ENCODE measurements at regions not wholly inside any gene's neighbourhood (a gene's known extent, or its start where the extent isn't known, plus 50 kb on each side); places are given as distances from the start of the nearest gene placed in this dataset.

GRCh38 chr3:94961423-94962100, 898.7 kb downstream of the NSUN3 start:
- TF ChIP-seq CTCF (IDR thresholded peaks at IDR 0.05; ENCODE audit: insufficient read depth, low read length, poor library complexity, severe bottlenecking) (no peak), EZH2phosphoT487 (conservative IDR thresholded peaks at IDR 0.05; ENCODE audit: low read length) (no peak)
